ENCODE measurements at regions not wholly inside any gene's neighbourhood (a gene's known extent, or its start where the extent isn't known, plus 50 kb on each side); places are given as distances from the start of the nearest gene placed in this dataset.

GRCh38 chr2:192813341-192813740 is 618.6 kb upstream of the TMEFF2 start:
- H3K36me3 Mint-ChIP-seq = no peaks in the 10 kb centered on the region
- no peaks in the 10 kb centered on the region for H3K4me1 ChIP-seq (ENCODE audit: control insufficient read depth in 1 of 2, insufficient read depth in 2 of 2, low read length in 2 of 2)
- no peaks in the 10 kb centered on the region for H3K4me1 Mint-ChIP-seq
- intact Hi-C loops (cut with micrococcal nuclease) = no loop called here
- no peak overlapping the region for H2AFZ ChIP-seq (ENCODE audit: insufficient read depth, low read depth, low read length, poor library complexity, severe bottlenecking)
- H3K9me3 ChIP-seq (replicated peaks in 1 of 2; ENCODE audit: control insufficient read depth in 1 of 2, insufficient read depth in 1 of 2, low read length in 2 of 2) = peaks cover under 1 to 4% of the 10 kb centered on the region in 2 donors
- H3K79me2 ChIP-seq (ENCODE audit: insufficient read depth, low read length) = no peaks in the 10 kb centered on the region
- H3K4me3 Mint-ChIP-seq = no peak overlapping the region
- H3K27me3 ChIP-seq (ENCODE audit: control insufficient read depth in 2 of 2, insufficient read depth in 2 of 2, low read length in 2 of 2) = no peaks in the 10 kb centered on the region
- H3K4me2 ChIP-seq (replicated peaks; ENCODE audit: extremely low read depth, low read length, poor library complexity, severe bottlenecking) = no peak overlapping the region
- H3K27ac ChIP-seq (ENCODE audit: low read depth in 1 of 2, low read length in 2 of 2) = no peak overlapping the region
- no peaks in the 10 kb centered on the region for H4K20me1 ChIP-seq (ENCODE audit: insufficient read depth, low read length)
- H3K27ac Mint-ChIP-seq = no peak overlapping the region
- H3K36me3 ChIP-seq (replicated peaks in 1 of 2; ENCODE audit: control insufficient read depth in 1 of 2, insufficient read depth in 2 of 2, low read length in 2 of 2) = no peaks in the 10 kb centered on the region
- H3K27me3 Mint-ChIP-seq (ENCODE audit: low read depth in 3 of 3) = no peaks in the 10 kb centered on the region
- no peak for TF ChIP-seq CTCF (IDR thresholded peaks at IDR 0.05)
- H3K4me3 ChIP-seq (replicated peaks in 1 of 3; ENCODE audit: low read depth in 2 of 3, low read length in 3 of 3) = no peak overlapping the region
- H3K9me3 Mint-ChIP-seq = peaks cover 0 to 7% (median 5%) of the 10 kb centered on the region in 7 donors
- DNase-seq = no peak
- H3K9ac ChIP-seq (ENCODE audit: insufficient read depth, low read length, poor library complexity, severe bottlenecking) = no peak overlapping the region

- Mint-ChIP-seq H3K36me3 (no peaks in the 10 kb centered on the region), H3K27ac (no peak overlapping the region), H3K4me3 (no peak overlapping the region), H3K27me3 (ENCODE audit: low read depth in 3 of 3) (no peaks in the 10 kb centered on the region), H3K4me1 (no peaks in the 10 kb centered on the region), H3K9me3 (peaks cover 0 to 9% (median 3%) of the 10 kb centered on the region in 7 donors)
- no peaks in the 10 kb centered on the region for H3K79me2 ChIP-seq (ENCODE audit: insufficient read depth, low read length)
- H3K27ac ChIP-seq (ENCODE audit: low read depth in 1 of 2, low read length in 2 of 2) = no peak overlapping the region
- H3K9ac ChIP-seq (ENCODE audit: insufficient read depth, low read length, poor library complexity, severe bottlenecking) = no peak overlapping the region
- H3K4me2 ChIP-seq (replicated peaks; ENCODE audit: extremely low read depth, low read length, poor library complexity, severe bottlenecking) = no peak overlapping the region
- H2AFZ ChIP-seq (ENCODE audit: insufficient read depth, low read depth, low read length, poor library complexity, severe bottlenecking) = no peak overlapping the region
- H3K36me3 ChIP-seq (replicated peaks in 1 of 2; ENCODE audit: control insufficient read depth in 1 of 2, insufficient read depth in 2 of 2, low read length in 2 of 2) = no peaks in the 10 kb centered on the region
- H3K9me3 ChIP-seq (replicated peaks in 1 of 2; ENCODE audit: control insufficient read depth in 1 of 2, insufficient read depth in 1 of 2, low read length in 2 of 2) = peaks cover 5 to 7% of the 10 kb centered on the region in 2 donors
- H3K4me1 ChIP-seq (ENCODE audit: control insufficient read depth in 1 of 2, insufficient read depth in 2 of 2, low read length in 2 of 2) = no peaks in the 10 kb centered on the region
- no peak for DNase-seq
- no peaks in the 10 kb centered on the region for H3K27me3 ChIP-seq (ENCODE audit: control insufficient read depth in 2 of 2, insufficient read depth in 2 of 2, low read length in 2 of 2)
- no peaks in the 10 kb centered on the region for H4K20me1 ChIP-seq (ENCODE audit: insufficient read depth, low read length)
- no peak overlapping the region for H3K4me3 ChIP-seq (replicated peaks in 1 of 3; ENCODE audit: low read depth in 2 of 3, low read length in 3 of 3)
- no CpG with 5 or more reads among the region's 2 CpGs for WGBS (ENCODE audit: insufficient coverage)
- TF ChIP-seq CTCF (IDR thresholded peaks at IDR 0.05) = no peak
- intact Hi-C loops (cut with micrococcal nuclease) = no loop called here
Measured at GRCh38 chr2:192809173-192809572, 614.4 kb upstream of the TMEFF2 start.

Measured in CD14-positive monocyte (primary cell).